OCI-LY1 (cell line): ENCODE measurements at regions not wholly inside any gene's neighbourhood (a gene's known extent, or its start where the extent isn't known, plus 50 kb on each side); places are given as distances from the start of the nearest gene placed in this dataset.

ENCODE experiments used
- EZH2 ChIP-seq: fragments of 200-600 bp; sonication (generic), shearing (Covaris generic); IDR thresholded peaks from 2 replicates; pipeline ENCODE4 v1.8.0; 2017; ENCODE audit warnings: borderline replicate concordance, mixed run types, mild to moderate bottlenecking, antibody characterized with exemption, low read length, moderate library complexity, mixed read lengths
- TF ChIP-seq, protein P1 (sequence below): fragments of 200-600 bp; sonication (generic), shearing (Covaris generic); IDR thresholded peaks from 2 replicates; pipeline ENCODE4 v1.5.1; 2017; ENCODE audit warnings: mild to moderate bottlenecking, antibody characterized with exemption, low read length, moderate library complexity, mixed read lengths

DNA sequence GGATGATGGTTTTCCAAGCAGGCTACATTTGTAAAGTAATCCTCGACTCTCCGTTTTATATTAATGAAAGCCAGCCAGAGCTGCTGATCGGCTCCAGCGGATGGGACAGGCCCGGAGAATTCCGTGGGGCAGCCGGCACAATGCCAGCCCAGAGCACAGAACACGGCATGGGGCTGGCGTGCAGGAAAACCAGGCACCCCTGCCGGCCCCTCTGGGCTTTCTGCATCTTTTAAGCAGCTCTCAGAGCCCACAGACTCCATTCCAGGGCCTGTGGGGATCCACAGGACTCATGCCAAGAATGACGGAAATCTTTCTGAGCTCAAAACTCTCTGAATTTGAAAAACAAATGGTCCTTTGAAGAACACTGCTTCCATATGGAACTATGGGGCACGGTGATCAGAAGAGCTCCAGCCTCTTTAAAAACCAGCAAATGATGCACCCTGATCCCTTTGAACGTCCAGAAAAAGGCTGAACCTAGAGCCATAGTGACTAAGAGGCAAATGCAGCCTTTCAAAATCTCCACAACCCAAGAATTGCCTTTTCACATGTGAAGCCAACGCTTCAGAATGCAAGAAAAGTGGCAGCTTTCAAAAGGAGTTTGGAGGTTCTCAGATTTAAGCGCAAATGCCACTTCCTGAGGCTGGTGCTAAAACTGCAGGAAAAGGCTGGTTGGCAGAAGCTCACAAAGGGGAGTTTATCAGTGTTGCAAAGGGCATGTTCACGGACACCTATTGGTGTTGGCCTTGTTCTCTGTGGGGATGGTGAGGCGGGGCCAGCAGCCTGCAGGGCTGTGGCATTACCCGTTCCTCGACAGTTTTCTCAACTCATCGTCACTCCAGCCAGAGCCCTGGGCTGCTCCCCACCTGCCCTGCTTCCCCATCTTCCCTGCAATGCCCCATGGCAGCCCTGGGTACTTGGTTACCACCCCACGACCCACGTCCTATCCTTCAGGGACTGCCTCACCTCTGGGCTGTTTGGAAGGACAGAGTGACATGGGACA lies 212.5 kb downstream of the CTTN start:
- TF ChIP-seq, protein P1, sequence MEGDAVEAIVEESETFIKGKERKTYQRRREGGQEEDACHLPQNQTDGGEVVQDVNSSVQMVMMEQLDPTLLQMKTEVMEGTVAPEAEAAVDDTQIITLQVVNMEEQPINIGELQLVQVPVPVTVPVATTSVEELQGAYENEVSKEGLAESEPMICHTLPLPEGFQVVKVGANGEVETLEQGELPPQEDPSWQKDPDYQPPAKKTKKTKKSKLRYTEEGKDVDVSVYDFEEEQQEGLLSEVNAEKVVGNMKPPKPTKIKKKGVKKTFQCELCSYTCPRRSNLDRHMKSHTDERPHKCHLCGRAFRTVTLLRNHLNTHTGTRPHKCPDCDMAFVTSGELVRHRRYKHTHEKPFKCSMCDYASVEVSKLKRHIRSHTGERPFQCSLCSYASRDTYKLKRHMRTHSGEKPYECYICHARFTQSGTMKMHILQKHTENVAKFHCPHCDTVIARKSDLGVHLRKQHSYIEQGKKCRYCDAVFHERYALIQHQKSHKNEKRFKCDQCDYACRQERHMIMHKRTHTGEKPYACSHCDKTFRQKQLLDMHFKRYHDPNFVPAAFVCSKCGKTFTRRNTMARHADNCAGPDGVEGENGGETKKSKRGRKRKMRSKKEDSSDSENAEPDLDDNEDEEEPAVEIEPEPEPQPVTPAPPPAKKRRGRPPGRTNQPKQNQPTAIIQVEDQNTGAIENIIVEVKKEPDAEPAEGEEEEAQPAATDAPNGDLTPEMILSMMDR: no peak
- TF ChIP-seq EZH2: no peak
